DMS53 treated with DMSO at 0.1 percent for 48 hours (cell line): ENCODE measurements at regions not wholly inside any gene's neighbourhood (a gene's known extent, or its start where the extent isn't known, plus 50 kb on each side); places are given as distances from the start of the nearest gene placed in this dataset.

ENCODE experiments used
- DNase-seq: peaks from one replicate; lab custom pipeline; 2025; ENCODE audit not compliant: unreplicated experiment; lab: John Stamatoyannopoulos, UW

GRCh38 chr16:35626041-35626440, 2166.6 kb downstream of the TP53TG3F start:
- DNase-seq = no peak

- DNase-seq = no peak
Measured at GRCh38 chr16:35628976-35629375, 2169.6 kb downstream of the TP53TG3F start.

GRCh38 chr16:35631261-35631945, 2172.0 kb downstream of the TP53TG3F start:
- no peak for DNase-seq

GRCh38 chr16:35636480-35637230, 2177.2 kb downstream of the TP53TG3F start:
- no peak for DNase-seq

GRCh38 chr16:35637683-35638082, 2178.3 kb downstream of the TP53TG3F start:
- no peak for DNase-seq

GRCh38 chr16:35639233-35640205, 2180.1 kb downstream of the TP53TG3F start:
- DNase-seq = no peak

GRCh38 chr16:35642322-35642835, 2183.0 kb downstream of the TP53TG3F start:
- DNase-seq = no peak

- DNase-seq = no peak
Measured at GRCh38 chr16:35651841-35652240, 2192.4 kb downstream of the TP53TG3F start.

- no peak for DNase-seq
Measured at GRCh38 chr16:35664091-35664693, 2204.8 kb downstream of the TP53TG3F start.

- no peak for DNase-seq
Measured at GRCh38 chr16:35685085-35685484, 2225.7 kb downstream of the TP53TG3F start.

GRCh38 chr16:35686595-35686994, 2227.2 kb downstream of the TP53TG3F start:
- DNase-seq = no peak

- DNase-seq = no peak
Measured at GRCh38 chr16:35687071-35687470, 2227.7 kb downstream of the TP53TG3F start.

GRCh38 chr16:35687781-35688180, 2228.4 kb downstream of the TP53TG3F start:
- DNase-seq = no peak

GRCh38 chr16:35689764-35690163, 2230.4 kb downstream of the TP53TG3F start:
- no peak for DNase-seq

- DNase-seq = no peak
Measured at GRCh38 chr16:35690413-35690812, 2231.0 kb downstream of the TP53TG3F start.

GRCh38 chr16:35691057-35691456, 2231.6 kb downstream of the TP53TG3F start:
- no peak for DNase-seq

GRCh38 chr16:35692824-35693223, 2233.4 kb downstream of the TP53TG3F start:
- DNase-seq = no peak

GRCh38 chr16:35706901-35707300, 2247.5 kb downstream of the TP53TG3F start:
- no peak for DNase-seq

- DNase-seq = no peak
Measured at GRCh38 chr16:35711435-35711834, 2252.0 kb downstream of the TP53TG3F start.

- DNase-seq = no peak
Measured at GRCh38 chr16:35711958-35712357, 2252.5 kb downstream of the TP53TG3F start.
